ENCODE measurements at regions not wholly inside any gene's neighbourhood (a gene's known extent, or its start where the extent isn't known, plus 50 kb on each side); places are given as distances from the start of the nearest gene placed in this dataset.
"Not testable (repeated sequence)": the region's sequence is repeated elsewhere in the genome, so short reads cannot be mapped to it uniquely, and the experiment has no call there.

DNA sequence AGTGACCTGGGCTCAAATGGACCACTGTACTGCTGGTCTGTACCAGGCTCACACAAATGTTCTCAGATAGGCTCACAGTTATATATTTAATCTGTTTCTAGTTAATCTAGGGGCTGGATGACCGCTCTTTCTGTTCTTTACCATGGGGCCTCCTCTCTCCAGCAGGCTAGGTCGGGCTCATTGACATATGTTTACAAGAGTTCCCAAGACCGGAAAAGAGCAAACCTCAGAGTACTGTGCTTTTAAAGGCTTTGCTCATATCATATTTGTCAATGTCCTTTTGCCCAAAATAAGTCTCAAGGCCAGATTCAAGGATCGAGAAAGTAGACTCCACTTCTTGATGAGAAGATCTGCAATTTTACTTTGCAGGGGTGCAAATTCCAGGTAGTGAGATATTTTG, 348.0 kb upstream of the EPHA6 start:
- ATAC-seq (no peak), DNase-seq (no peak)
- intact Hi-C loops (cut with micrococcal nuclease): no loop called here

DNA sequence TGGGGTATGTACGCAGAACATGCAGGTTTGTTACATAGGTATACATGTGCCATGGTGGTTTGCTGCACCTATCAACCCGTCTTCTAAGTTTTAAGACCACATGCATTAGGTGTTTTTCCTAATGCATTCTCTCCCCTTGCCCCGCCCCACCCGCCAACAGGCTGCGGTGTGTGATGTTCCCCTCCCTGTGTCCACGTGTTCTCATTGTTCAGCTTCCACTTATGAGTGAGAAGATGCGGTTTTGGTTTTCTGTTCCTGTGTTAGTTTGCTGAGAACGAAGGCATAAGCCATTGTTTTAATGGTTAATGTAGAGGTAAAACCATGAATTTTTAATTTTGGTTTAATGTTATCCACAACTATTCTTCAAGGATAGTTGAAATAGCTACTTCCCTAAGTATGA, 346.8 kb upstream of the EPHA6 start:
- intact Hi-C loops (cut with micrococcal nuclease): no loop called here
- ATAC-seq (no peak), DNase-seq (no peak)

DNA sequence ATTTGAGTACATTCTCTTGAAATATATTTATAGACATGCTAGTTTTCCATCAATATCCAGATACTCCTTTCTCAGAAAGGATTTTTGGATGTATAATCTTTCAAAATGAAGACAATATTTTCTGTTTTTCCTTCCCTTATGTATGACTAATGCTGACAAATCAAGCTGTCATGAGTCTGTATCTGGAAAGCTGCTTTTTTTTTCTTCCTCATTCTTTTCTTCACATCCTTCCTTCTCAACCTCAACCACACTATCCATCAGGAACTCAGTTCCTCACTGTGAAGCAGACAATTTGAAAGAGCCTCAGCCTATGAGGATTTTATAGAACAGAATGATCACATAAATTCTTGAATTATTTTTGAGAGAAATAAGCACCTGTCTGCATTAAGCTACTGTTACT, 335.9 kb upstream of the EPHA6 start:
- ATAC-seq (no peak), DNase-seq (no peak)
- intact Hi-C loops (cut with micrococcal nuclease): no loop called here

DNA sequence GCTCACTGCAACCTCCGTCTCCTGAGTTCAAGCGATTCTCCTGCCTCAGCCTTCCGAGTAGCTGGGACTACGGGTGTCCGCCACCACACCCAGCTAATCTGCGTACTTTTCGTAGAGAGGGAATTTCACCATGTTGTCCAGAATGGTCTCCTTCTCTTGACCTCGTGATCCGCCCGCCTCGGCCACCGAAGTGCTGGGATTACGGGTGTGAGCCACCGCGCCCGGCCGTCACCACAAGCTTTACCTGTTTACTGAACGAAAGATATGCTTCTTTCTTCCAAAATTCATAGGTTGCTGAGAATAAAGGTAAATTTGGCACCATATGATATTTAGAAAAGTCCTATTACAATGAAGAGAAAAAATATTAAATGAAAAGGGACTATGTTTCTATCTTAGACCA, 333.5 kb upstream of the EPHA6 start:
- intact Hi-C loops (cut with micrococcal nuclease): no loop called here
- no peak for DNase-seq
- ATAC-seq: no peak

DNA sequence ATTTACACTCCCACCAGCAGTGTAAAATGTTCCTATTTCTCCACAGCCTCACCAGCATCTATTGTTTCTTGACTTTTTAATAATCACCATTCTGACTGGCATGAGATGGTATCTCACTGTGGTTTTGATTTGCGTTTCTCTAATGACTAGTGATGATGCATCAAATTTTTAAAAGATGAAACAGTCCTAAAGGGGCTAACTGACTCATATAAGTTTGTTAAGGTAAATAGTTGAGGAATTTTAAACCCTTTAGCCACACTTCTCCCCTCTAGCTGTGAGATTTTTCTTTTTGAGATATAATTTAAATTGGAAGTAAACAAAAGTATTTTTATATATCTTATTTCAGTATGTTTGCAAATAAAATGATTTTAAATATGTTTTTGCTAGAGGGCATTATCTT, 331.2 kb upstream of the EPHA6 start:
- intact Hi-C loops (cut with micrococcal nuclease); DNase-seq; ATAC-seq: not testable (repeated sequence)

DNA sequence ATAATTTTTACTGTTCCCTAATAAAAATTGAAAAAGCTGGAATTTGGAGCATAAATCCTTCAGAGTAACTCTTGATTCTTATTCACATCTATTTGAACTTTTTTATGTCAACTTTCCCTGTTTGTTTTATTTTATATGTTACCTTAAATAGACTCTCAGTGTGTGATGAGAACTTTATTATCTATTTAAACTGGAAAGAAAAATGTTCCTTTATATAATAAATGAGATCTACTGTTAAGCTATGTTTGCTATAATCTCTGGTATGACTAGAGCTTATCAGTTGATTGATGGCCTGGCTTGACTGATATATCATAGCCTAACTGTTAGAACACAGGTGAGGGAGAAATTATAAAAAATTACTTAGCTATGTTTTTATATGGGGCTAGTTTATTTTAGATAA, 330.6 kb upstream of the EPHA6 start:
- no peak for ATAC-seq
- no peak for DNase-seq
- intact Hi-C loops (cut with micrococcal nuclease): no loop called here

DNA sequence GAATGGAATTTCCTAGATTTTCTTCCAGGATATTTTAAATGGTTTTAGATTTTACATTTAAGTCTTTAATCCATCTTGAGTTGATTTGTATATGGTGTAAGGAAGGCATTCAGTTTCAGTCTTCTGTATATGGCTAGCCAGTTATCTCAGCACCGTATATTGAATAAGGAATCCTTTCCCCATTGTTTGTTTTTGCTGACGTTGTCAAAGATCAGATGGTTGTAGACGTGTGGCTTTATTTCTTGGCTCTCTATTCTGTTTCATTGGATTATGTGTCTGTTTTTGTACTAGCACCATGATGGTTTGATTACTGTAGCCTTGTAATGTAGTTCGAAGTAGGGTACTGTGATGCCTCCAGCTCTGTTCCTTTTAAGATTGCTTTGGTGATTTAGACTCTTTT, 325.7 kb upstream of the EPHA6 start:
- ATAC-seq: no peak
- intact Hi-C loops (cut with micrococcal nuclease): no loop called here
- no peak for DNase-seq

DNA sequence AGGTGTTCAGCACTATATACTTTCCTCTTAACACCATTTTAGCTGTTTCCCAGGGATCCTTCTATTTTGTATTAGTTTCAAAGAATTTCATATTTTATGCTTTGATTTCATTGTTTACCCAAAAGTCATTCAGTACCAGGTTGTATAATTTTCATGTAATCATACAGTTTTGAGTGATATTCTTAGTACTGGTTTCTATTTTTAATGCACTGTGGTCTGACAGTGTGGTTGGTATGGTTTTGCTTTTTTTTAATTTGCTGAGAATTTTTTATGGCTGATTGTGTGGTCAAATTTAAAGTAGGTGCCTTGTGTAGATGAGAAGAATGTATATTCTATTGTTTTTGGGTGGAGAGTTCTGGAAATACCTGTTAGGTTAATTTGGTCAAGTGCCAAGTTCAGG, 323.4 kb upstream of the EPHA6 start:
- DNase-seq (no peak), ATAC-seq (no peak)
- intact Hi-C loops (cut with micrococcal nuclease): no loop called here

DNA sequence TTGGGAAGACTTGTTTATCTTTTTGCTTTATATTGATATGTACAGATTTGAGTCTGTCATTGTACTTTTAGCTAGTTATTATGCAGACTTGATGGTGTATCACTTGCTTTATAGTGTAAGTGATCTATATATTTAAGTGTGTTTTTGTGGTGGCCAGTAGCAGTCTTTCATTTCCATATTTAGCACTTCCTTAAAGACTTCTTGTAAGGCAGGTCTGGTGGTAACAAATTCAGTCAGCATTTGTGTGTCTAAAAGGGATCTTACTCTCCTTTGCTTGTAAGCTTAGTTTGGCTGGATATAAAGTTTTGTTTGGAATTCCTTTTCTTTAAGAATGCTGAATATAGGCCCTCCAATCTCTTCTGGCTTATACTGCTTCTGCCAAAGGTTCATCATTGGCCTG, 322.5 kb upstream of the EPHA6 start:
- DNase-seq: no peak
- no peak for ATAC-seq
- intact Hi-C loops (cut with micrococcal nuclease): no loop called here

DNA sequence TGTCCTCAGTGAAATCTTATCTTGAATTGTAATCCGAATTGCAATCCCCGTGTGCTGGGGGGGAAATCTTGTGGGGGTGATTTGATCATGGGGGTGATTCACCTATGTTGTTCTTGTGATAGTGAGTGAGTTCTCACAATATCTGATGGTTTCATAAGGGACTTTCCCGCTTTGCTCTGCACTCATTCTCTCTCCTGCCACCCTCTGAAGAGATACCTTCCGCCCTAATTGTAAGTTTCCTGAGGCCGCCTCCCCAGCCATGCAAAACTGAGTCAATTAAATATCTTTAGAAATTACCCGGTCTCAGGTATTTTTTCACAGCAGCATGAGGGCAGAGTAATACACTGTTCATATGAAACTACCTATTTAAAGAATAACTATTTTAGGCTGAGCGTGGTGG, 304.1 kb upstream of the EPHA6 start:
- no peak for ATAC-seq
- DNase-seq: no peak
- intact Hi-C loops (cut with micrococcal nuclease): no loop called here

DNA sequence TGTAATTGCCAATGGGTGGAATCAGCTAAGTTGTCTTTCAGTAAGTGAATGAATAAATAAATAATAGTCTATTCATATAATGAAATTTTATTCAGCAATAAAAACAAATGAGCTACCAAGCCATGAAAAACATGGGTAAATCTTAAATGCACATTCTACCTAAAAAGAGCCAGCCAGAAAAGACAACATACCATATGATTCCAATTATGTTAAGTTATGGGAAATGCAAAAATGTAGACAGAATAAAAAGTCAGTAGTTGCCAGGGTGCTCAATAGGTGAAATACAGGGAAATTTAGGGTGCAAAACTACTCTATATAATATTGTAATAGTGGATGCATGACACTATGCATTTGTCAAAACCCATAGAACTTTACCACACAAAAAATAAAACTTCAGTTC, 277.2 kb upstream of the EPHA6 start:
- DNase-seq: no peak
- ATAC-seq: no peak
- intact Hi-C loops (cut with micrococcal nuclease): no loop called here

DNA sequence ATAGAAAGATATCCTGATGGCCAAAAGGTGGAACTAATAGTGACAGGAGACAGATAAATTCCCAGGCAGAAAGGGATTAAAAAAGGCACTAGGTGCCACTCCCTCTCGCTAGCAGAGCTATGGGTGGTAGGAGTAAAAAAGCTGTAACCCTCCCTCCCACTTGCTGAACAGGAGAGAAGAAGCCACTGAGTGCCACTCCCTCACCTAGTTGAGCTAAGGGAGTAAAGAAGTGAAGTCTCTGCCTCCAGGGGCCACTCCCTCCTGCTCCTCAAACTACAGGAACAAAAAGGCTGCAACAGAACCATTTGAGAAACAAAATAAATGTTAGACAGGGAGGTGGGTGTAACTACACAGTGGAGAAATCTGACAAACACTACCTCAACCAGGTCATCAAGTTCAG, 276.2 kb upstream of the EPHA6 start:
- intact Hi-C loops (cut with micrococcal nuclease): no loop called here
- DNase-seq (no peak), ATAC-seq (no peak)

DNA sequence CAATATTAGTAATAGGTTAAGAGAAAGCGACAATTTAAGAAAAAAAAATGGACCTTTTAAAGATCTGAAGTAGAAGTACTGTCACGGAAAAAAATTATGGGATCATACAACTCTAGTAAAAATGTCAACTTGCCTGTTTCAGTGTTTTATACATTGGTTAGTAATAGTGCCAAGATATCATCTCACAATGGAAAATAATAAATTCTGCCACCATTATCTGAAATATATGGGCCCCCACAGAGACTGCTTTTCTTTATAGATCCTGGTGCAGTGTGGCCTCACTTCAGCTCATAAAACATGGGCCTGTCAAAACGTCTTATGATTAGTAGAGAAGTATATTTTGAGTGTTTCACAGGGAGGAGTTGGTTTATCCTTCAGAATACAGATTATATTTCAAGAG, 266.3 kb upstream of the EPHA6 start:
- intact Hi-C loops (cut with micrococcal nuclease): no loop called here
- no peak for DNase-seq
- ATAC-seq: no peak

DNA sequence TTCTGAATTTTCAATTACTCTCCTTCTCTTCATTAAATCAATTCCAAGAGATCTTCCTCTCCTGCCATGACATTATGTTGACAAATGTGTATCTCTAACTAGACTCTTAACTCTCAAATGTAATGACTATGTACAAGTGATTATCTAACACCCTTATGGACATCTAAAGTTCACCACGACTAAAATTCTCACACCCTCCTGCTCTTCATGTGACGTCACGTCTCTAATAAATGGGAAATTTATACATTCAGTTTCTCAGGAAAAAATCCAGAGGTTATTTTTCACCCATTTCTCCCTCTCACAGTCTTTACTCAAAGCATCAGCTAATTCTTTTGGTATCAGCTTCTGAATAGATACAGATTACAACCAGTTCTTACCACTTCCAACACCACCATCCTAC, 237.5 kb upstream of the EPHA6 start:
- no peak for DNase-seq

DNA sequence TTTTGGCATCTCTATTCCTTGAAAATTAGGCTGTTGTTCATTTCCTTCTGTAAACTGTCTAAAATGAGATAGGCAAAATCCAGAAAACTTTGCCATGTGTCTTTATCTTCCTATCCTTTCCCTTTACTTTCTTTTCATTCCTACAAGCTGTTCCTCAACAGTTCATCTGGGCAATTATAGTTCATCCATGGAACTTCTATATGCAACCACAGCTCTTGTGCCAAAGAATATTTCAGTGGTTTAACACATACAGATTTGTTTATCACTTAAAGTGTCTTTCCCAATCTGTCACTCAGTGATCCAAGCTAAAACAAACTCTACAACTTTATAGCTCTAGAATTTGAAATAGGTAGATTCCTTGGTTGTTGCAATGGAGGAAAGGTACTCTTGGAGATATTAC, 230.3 kb upstream of the EPHA6 start:
- no peak for ATAC-seq
- intact Hi-C loops (cut with micrococcal nuclease): no loop called here
- no peak for DNase-seq

More for the DNA sequence above, 237.5 kb upstream of the EPHA6 start:
- no peak for ATAC-seq
- intact Hi-C loops (cut with micrococcal nuclease): no loop called here

DNA sequence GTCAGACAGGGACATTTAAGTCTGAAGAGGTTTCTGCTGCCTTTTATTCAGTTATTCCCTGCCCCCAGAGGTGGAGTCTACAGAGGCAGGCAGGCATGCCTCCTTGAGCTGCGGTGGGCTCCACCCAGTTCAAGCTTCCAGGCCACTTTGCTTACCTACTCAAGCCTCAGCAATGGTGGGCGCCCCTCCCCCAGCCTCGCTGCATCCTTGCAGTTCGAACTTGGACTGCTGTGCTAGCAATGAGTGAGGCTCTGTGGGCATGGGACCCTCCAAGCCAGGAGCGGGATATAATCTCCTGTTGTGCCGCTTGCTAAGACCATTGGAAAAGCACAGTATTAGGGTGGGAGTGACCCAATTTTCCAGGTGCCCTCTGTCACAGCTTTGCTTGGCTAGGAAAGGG, 207.5 kb upstream of the EPHA6 start:
- DNase-seq; ATAC-seq; intact Hi-C loops (cut with micrococcal nuclease): not testable (repeated sequence)

DNA sequence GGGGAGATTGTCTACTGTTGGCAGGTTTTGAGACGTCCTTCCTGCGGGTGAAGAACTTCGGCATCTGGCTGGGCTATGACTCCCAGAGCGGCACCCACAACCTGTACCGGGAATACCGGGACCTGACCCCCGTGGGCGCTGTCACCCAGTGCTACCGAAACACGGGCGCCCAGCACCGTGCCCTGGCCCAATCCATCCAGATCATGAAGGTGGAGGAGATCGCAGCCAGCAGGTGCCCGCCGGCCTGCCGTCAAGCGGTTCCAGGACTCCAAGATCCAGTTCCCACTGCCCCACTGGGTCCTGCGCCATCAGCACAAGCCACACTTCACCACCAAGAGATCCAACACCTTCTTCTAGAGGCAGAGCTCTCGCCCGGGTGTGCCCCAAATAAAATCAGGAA, 194.9 kb upstream of the EPHA6 start:
- intact Hi-C loops (cut with micrococcal nuclease): no loop called here
- ATAC-seq: no peak
- DNase-seq: no peak

DNA sequence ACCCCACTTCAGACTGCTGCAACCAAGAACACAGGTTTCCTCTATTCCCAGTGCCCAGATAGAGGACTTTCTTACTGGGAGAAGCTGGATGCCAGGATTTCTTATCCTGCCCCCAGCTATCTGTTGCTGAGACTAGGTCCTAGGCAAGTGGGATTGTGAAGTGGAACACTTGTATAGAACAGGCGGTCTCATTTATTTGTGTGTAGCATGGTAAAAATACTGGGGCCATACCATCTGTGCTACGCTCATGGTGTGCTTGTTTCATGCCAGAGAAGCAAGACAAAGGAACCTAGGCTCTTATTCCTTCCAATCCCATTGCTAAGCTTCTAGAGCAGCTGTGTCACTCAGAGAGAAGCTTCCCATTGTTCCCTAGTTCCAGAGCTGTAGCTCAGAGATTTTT, 191.5 kb upstream of the EPHA6 start:
- DNase-seq (no peak), ATAC-seq (no peak)
- intact Hi-C loops (cut with micrococcal nuclease): no loop called here

DNA sequence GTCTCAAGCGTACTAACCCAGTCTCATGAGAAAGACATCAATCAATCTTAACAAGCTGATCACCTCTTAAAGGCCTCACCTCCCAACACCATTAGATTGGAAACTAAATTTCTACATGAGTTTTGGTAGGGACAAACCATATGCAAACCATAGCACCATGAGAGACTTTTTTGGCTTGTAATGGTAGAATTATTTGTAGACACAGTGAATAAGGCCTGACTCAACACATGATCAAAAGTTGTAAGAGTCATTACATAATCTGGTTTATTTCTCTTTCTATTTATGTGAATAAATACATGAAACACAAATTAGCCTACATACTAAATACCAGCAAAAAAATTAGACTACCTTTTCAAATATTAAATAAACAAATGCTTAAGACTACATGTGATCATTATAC, 183.3 kb upstream of the EPHA6 start:
- DNase-seq (no peak), ATAC-seq (no peak)
- intact Hi-C loops (cut with micrococcal nuclease): no loop called here

DNA sequence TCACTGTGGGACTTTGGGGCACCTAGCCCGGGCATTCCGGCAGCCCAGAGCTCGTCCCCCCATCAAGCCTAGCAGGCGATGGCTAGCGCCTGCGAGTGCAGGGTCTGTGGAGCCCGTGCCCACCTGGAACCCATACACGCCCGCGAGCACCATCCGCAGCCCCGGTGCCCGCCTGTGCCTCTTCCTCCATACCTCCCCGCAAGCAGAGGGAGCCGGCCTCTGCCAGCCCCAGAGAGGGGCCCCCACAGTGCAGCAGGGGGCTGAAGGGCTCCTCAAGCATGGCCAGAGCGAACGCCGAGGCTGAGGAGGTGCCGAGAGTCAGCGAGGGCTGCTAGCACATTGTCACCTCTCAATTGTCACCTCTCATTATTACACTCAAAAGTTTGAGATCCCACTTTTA, 167.8 kb upstream of the EPHA6 start:
- DNase-seq (no peak), ATAC-seq (no peak)
- intact Hi-C loops (cut with micrococcal nuclease): no loop called here

DNA sequence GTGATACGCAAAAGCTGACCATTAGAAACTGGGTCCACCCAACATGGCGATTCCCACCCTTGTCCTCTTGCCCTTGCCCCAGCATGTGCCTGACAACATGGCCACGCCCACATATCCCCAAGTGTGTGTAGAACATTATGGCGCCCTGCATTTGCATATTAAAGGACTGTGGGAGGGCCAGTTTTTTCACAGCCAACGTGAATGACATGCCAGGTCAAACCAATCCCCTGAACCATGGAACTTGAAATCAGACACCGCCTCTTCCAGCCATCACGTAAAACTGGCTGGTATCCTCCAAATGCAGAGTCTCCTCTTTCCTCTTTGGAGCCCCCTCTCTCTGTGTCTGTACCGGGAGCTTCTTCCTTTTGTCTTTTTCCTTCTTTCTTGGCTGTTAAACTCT, 156.7 kb upstream of the EPHA6 start:
- intact Hi-C loops (cut with micrococcal nuclease): no loop called here
- no peak for ATAC-seq
- no peak for DNase-seq

DNA sequence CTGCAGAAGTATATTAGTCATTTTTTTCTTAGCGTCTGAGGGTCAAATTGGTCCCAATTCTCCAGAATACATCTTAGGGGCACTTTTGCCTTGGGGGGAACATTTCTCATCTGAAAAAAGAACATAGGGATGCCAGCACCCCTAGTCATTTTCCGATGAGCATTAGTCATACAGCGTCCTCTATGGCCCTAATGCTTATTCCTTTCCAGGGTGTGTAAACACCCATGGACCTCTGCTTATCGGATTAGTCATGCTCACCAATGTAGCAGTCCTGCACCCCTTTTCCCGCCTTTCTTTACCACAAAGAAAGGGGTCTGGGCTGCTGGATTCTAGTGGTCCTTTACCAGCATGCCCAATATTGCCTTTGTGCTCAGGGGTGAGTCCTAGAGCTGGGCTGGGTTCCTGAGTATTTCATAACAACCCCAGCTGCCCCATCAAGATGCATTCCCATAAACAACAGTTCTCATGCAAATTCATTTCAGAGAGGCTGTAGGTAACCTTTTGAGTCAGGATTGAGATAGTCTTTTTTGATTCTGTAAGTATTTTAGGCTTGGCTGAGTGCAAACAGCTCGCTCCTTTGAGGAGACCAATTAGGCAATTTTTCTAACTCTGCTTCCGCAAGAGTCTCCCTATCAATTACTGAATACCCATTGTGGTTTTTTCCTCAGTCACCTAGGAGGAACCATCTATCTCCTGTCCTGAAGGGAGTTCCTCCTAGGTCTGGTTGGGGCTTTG, 142.4 kb upstream of the EPHA6 start:
- intact Hi-C loops (cut with micrococcal nuclease); ATAC-seq; DNase-seq: not testable (repeated sequence)
